HG03378 (cell line): ENCODE measurements at regions not wholly inside any gene's neighbourhood (a gene's known extent, or its start where the extent isn't known, plus 50 kb on each side); places are given as distances from the start of the nearest gene placed in this dataset.

ENCODE experiments used
- ATAC-seq: cut with Tn5 transposase; IDR thresholded peaks from one replicate; pipeline ENCODE4 v1.9.1; 2021; ENCODE audit warnings: mild to moderate bottlenecking, moderate library complexity; ENCODE audit not compliant: unreplicated experiment

DNA sequence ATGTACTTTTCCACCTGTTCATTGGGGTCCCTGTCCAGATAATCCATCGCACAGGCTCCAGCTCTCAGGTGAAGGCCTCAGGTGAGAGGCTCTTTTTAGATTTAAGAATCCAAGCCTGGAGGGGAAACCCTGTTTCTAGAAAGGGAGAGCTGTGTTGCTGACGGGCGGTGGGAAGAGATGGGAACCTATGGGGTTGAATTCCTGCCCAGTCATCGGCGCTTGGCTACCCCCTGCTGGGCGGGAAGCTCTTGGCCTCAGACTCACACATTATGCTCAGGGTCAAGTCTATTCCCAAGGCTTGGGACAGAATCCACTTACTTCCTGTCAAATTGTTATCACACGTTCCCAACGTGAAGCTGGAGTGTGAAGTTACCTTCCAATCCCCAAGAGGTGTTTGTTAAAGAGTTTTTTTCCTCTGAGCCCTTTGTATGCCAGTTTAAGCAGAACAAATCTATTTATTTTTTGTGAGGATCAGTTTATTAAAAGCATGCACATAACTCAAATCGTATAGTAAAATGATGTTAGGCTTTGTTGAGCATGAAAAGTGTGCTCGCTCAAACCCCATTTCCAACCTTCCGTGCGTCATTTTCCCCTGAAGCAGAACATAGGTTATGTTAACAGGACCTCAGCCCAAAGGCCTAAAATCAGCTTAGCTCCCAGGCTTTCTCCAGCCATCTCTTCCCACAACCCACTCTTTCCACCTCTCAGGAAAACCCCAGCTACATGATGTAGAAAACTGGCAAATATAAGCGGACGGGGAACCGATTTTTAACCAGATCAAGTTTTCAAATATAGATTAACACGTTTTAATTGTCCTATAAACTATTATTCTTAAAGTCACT, 181.7 kb upstream of the ETAA1 start:
- ATAC-seq = no peak

DNA sequence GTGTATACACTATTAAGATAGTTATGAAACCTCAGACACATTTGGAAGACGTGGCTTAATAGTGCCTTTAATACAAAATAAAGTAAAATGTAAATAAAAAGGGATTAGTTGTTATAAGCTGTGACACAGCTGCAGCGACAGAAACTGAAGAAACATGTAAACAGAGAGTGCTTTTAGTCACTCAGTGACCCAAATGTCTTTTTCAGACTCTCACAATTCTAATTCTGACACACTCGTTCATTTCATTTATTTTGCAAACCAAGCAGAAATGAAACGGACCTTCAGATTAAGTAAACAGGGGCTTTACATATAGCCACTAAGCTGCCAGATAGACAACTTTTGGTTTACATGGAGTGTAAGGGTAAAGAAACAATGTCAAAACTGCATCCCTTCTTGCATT, 181.0 kb upstream of the ETAA1 start:
- ATAC-seq = no peak

GRCh38 chr2:67216881-67217280, 180.3 kb upstream of the ETAA1 start:
- ATAC-seq = no peak

DNA sequence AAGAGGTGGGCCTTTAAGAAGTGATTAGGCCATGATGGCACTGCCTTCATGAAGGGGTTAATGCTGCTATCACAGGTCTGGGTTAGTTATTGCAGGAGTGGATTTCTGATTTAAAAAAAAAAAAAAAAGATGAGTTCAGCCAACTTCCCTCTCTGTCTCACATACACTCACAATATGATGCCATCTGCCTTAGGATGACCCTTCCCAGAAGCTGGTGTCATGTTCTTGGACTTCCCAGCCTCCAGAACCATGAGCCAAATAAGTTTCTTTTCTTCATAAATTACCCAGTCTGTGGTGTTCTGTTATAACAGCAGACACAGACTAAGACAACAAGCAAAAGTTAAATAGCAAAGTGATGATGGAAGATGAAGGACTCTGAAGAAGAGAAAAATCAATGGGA, 179.7 kb upstream of the ETAA1 start:
- no peak for ATAC-seq

- no peak for ATAC-seq
Measured at GRCh38 chr2:67218056-67218455, 179.1 kb upstream of the ETAA1 start.

- no peak for ATAC-seq
Measured at GRCh38 chr2:67219651-67220050, 177.5 kb upstream of the ETAA1 start.

- no peak for ATAC-seq
Measured at GRCh38 chr2:67221266-67221665, 175.9 kb upstream of the ETAA1 start.

DNA sequence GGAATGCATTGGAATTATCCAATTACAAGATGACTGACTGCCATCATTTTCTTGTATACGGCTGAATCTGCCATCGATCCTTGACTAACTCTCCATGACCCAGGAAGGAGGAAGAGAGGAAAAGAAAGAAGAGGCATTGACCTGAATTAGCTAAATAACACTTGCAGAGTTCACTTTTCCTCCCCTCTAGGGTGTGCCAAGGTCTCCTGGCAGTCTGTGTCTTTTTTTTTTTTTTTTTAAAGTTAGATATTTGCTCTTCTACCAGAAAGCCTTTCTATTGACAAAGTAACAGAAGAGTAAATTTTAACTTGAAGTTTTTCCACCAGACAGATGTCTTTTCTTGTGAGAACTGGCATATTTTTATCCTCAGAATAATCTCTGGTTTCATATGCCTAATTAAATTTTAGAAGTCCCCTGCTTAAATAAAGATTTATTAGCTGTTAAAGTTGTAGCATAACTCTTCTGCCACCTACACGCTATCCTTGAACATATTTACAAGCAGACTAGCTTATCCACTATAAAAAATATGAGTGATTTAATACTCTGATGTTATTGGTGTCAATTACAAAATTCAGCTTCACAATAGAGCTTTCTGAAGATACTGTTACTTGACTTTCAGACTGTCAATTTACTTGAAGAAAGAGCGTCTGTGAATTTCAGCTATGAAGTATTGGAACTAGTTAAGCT, 171.7 kb upstream of the ETAA1 start:
- ATAC-seq = no peak

- ATAC-seq = no peak
Measured at GRCh38 chr2:67229706-67230105, 167.4 kb upstream of the ETAA1 start.

- no peak for ATAC-seq
Measured at GRCh38 chr2:67232936-67233335, 164.2 kb upstream of the ETAA1 start.

DNA sequence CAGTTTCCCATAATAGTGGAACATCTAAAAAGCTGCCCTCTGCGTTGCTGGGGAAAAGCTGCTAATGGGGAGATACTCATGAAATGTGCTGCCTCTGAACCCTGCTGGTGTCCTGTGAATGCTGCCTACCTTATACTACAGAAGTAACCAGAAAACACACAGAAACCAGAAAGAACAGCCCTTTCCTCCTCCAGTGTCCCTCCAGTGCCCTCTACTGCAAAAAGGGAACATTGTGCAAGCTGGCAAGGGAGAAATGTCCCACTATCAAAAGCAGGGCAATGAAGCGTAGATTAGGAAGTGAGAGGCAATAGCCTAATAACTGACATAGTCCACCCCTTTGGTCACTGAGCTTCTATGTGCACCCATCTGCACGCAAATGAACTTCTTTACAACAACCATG, 162.7 kb upstream of the ETAA1 start:
- no peak for ATAC-seq

- no peak for ATAC-seq
Measured at GRCh38 chr2:67237288-67237687, 159.8 kb upstream of the ETAA1 start.

DNA sequence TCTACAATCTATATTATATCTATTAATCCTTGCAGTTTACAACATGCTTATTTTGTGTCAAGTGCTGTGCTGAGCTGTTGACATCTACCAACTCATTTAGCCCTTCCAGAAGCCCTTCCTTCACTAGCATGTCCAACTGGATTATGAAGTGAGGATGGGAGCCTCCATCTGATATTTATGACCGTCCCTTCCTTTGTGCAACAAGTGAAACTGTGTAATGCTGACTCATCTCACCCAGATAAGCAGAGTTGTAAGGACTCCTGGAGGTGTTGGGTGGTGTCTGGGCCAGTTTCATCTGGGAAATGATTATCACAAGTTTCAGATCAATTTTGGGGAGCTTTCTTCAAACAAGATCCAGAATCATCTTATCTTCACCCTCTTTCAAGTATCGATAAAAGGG, 156.6 kb upstream of the ETAA1 start:
- no peak for ATAC-seq

DNA sequence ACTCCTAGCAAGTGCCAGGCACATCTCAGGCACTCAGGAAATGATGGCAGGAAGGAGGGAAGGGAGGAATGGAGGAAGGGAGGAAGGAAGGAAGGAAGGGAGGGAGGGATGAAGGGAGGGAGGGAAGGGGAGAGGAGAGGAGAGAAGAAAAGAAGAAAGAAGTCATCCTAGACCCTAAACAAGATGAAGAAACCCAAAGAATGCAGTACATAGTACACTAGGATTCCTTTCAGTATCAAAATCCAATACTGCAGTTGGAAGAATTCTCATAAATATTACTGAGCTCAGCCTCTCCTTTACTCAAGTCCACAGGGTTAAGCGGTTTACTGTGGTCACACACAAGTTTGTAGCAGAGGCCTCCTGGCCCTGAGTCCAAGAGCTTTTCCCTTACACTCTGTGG, 155.7 kb upstream of the ETAA1 start:
- ATAC-seq = no peak

DNA sequence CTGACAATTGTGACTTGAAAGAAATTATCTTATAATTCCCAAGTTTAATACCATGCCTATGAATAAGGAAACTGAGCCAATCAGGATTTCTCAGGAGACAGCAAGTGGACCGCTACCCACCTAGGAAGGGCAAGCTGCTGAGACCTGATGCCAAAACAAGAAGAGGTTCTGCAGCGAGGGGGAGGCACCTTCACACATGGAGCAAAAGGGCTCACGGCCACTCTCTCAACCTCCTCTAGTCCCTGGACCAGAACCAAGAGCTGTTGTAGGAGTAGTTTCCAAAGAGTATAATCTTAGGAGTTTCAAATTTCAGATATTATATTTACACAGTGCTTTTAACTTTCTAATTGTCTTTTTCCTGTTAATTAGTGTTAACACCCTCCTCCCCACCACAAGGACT, 154.7 kb upstream of the ETAA1 start:
- ATAC-seq = no peak

GRCh38 chr2:67243919-67244318, 153.2 kb upstream of the ETAA1 start:
- ATAC-seq = no peak

- ATAC-seq = no peak
Measured at GRCh38 chr2:67246791-67247190, 150.3 kb upstream of the ETAA1 start.

DNA sequence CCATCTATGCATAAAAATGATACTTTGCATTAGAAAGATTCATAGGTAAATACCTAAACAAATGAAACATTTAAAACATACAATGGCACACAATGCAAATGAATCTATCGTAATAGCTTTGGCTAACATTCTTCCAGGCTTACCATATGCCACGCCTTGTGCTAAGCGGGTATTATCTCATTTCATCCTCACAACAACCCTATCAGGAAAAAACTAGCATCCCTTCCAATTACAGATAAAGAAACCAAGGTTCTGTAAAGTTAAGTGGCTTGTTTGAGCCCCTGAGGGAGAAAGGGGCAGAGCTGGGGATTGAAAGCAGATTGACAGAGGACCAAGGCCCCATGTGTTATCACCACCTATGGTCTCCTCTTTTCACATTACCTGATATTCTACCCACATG, 145.4 kb upstream of the ETAA1 start:
- ATAC-seq = no peak

DNA sequence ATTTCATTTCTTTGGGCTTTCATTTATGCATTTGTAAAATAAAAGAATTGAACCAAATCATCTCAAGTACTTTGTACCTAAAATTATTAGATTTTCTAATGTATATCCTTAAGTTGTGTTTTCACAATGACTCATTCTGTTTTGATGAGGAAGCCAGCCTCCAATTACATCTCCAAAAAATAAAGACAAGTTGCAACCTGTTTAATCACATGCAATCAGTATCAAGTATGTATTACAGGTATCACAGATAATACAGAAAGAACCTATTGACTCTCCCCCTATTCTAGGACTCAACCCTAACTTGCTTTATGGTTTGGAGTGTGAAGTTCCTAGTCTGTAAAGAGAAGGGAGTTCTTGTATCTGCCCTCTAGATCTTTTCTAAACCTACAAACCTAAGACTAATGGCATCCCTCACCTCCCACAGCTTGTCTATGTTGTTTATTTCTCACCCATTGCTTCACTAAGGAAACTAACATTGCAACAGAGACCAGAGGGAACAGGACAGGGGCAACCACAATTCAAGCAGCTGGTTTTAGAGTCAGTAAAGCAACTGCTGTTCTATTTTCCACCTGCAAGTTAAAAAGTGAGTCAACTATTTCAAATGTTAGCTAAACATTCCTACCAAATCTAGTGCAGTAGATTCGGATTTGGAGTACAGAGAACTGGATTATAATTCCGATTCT, 141.1 kb upstream of the ETAA1 start:
- ATAC-seq = no peak

DNA sequence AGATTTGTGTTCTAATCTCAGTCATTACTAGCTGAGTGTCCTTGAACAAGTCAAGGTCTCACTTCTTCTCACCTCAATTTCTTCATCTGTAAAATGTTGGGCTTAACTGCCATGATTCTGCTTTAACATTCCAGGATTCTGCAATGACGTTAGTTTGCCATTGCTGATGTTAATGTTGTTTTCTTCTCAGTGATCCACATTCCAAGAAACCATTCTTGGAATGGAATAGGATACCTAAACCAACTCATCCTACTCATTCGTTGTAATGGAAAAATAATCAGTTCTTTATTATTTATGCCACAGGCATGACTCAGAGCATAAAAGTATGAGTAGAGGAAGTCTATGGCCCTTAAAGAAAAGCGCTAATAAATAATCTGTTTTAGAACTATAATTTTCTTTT, 140.2 kb upstream of the ETAA1 start:
- no peak for ATAC-seq

GRCh38 chr2:67258122-67258521, 139.0 kb upstream of the ETAA1 start:
- no peak for ATAC-seq

- ATAC-seq = no peak
Measured at GRCh38 chr2:67258831-67259230, 138.3 kb upstream of the ETAA1 start.
